CD14-positive monocyte (primary cell): ENCODE measurements at regions not wholly inside any gene's neighbourhood (a gene's known extent, or its start where the extent isn't known, plus 50 kb on each side); places are given as distances from the start of the nearest gene placed in this dataset.

Experiments used
- DNase-seq, 3 donors: peaks; one replicate each; pipeline ENCODE4 v3.0.0-alpha.2; 2011 to 2022
- H2AFZ ChIP-seq: 2 replicates; pipeline ENCODE4 v1.6.0; 2012; ENCODE audit warnings: mild to moderate bottlenecking, low read depth, low read length, inconsistent platforms; ENCODE audit not compliant: insufficient read depth, poor library complexity, severe bottlenecking
- H3K27ac ChIP-seq, 2 donors: 1 replicate in 1 of 2; 2 replicates in 1 of 2; pipeline ENCODE4 v1.5.1; 2012 to 2013; ENCODE audit warnings: low read length in 2 of 2, control low read depth in 1 of 2, inconsistent platforms in 1 of 2, low read depth in 1 of 2, mild to moderate bottlenecking in 1 of 2
- H3K27me3 ChIP-seq, 2 donors: one replicate each; pipeline versions ENCODE4 v1.6.0 to v1.6.1; 2011 to 2013; ENCODE audit warnings: low read length in 2 of 2; ENCODE audit not compliant: control insufficient read depth in 2 of 2, insufficient read depth in 2 of 2
- H3K36me3 ChIP-seq, 2 donors: replicated peaks in 1 of 2; 1 replicate in 1 of 2; 2 replicates in 1 of 2; pipeline versions ENCODE4 v1.5.1 to v1.6.1; 2012 to 2013; ENCODE audit warnings: low read length in 2 of 2, control low read depth in 1 of 2, inconsistent platforms in 1 of 2, mild to moderate bottlenecking in 1 of 2; ENCODE audit not compliant: insufficient read depth in 2 of 2, control insufficient read depth in 1 of 2
- H3K4me1 ChIP-seq, 2 donors: 1 replicate in 1 of 2; 2 replicates in 1 of 2; pipeline versions ENCODE4 v1.5.1 to v1.6.1; 2012 to 2013; ENCODE audit warnings: low read length in 2 of 2, control low read depth in 1 of 2, inconsistent platforms in 1 of 2, mild to moderate bottlenecking in 1 of 2, moderate library complexity in 1 of 2; ENCODE audit not compliant: insufficient read depth in 2 of 2, control insufficient read depth in 1 of 2
- H3K4me2 ChIP-seq: replicated peaks from 2 replicates; pipeline ENCODE3; 2012; ENCODE audit warnings: low read length, moderate library complexity, mild to moderate bottlenecking; ENCODE audit not compliant: poor library complexity, severe bottlenecking; ENCODE audit errors: extremely low read depth
- H3K4me3 ChIP-seq, 3 experiments: fragments of 200-600 bp in 1 of 3; sonication (generic) in 1 of 3; replicated peaks in 1 of 3; 1 replicate in 2 of 3; 2 replicates in 1 of 3; pipeline ENCODE4 v1.5.1; 2011 to 2013; ENCODE audit warnings: low read length in 3 of 3, mild to moderate bottlenecking in 3 of 3, control low read depth in 2 of 3, low read depth in 2 of 3, inconsistent platforms in 1 of 3, moderate library complexity in 1 of 3
- H3K79me2 ChIP-seq: 2 replicates; pipeline ENCODE4 v1.6.0; 2012; ENCODE audit warnings: mild to moderate bottlenecking, control low read depth, inconsistent platforms, low read length, moderate library complexity; ENCODE audit not compliant: insufficient read depth
- H3K9ac ChIP-seq: 2 replicates; pipeline ENCODE4 v1.6.0; 2017; ENCODE audit warnings: low read length, mild to moderate bottlenecking; ENCODE audit not compliant: insufficient read depth, poor library complexity, severe bottlenecking
- H3K9me3 ChIP-seq, 2 donors: replicated peaks in 1 of 2; 1 replicate in 1 of 2; 2 replicates in 1 of 2; pipeline versions ENCODE4 v1.5.1 to v1.6.1; 2012 to 2013; ENCODE audit warnings: low read length in 2 of 2, control low read depth in 1 of 2; ENCODE audit not compliant: control insufficient read depth in 1 of 2, insufficient read depth in 1 of 2
- H4K20me1 ChIP-seq: 2 replicates; pipeline ENCODE4 v1.6.0; 2012; ENCODE audit warnings: mild to moderate bottlenecking, low read length, control low read depth, moderate library complexity; ENCODE audit not compliant: insufficient read depth
- H3K27ac Mint-ChIP-seq, 7 donors: one replicate each; pipeline ENCODE4 v1.8.0; 2020; ENCODE audit warnings: mild to moderate bottlenecking in 7 of 7, mixed read lengths in 7 of 7, moderate library complexity in 6 of 7, inconsistent platforms in 2 of 7
- H3K27me3 Mint-ChIP-seq, 3 donors: one replicate each; pipeline ENCODE4 v1.8.0; 2021 to 2022; ENCODE audit warnings: low read depth in 3 of 3, mild to moderate bottlenecking in 3 of 3, mixed read lengths in 3 of 3, moderate library complexity in 3 of 3, inconsistent platforms in 1 of 3
- H3K36me3 Mint-ChIP-seq, 2 donors: one replicate each; pipeline ENCODE4 v1.8.0; 2020; ENCODE audit warnings: mixed read lengths in 2 of 2, inconsistent platforms in 1 of 2, mild to moderate bottlenecking in 1 of 2
- H3K4me1 Mint-ChIP-seq: one replicate; pipeline ENCODE4 v1.8.0; 2020; ENCODE audit warnings: mild to moderate bottlenecking, mixed read lengths
- H3K4me3 Mint-ChIP-seq, 2 donors: one replicate each; pipeline ENCODE4 v1.8.0; 2020; ENCODE audit warnings: mild to moderate bottlenecking in 2 of 2, mixed read lengths in 2 of 2, moderate library complexity in 1 of 2
- H3K9me3 Mint-ChIP-seq, 7 donors: one replicate each; pipeline ENCODE4 v1.8.0; 2020 to 2022; ENCODE audit warnings: mixed read lengths in 7 of 7, mild to moderate bottlenecking in 6 of 7, moderate library complexity in 6 of 7, inconsistent platforms in 2 of 7
- WGBS: methylation state at CpG from one replicate; pipeline ENCODE4 v1.1.5; 2013; ENCODE audit warnings: missing lambda C conversion rate; ENCODE audit not compliant: insufficient coverage; 5-methylcytosine and 5-hydroxymethylcytosine counted together
- intact Hi-C, 2 donors: fragments of 100-400 bp; cut with micrococcal nuclease; formaldehyde crosslinking; loops; one replicate each; pipeline versions ENCODE4 v1.15.0 to v1.15.1; 2023
- TF ChIP-seq, protein P1 (sequence below): fragments of 200-600 bp; IDR thresholded peaks from one replicate; pipeline ENCODE4 v1.8.0; 2022; ENCODE audit warnings: antibody characterized with exemption, mild to moderate bottlenecking

- peaks cover 0 to 4% (median 0%) of the 10 kb centered on the region in 7 donors for H3K9me3 Mint-ChIP-seq
- no peak overlapping the region for H2AFZ ChIP-seq
- H3K4me1 Mint-ChIP-seq: no peaks in the 10 kb centered on the region
- no CpG with 5 or more reads among the region's 2 CpGs for WGBS
- no peak overlapping the region for H3K27ac ChIP-seq
- H3K27ac Mint-ChIP-seq: no peak overlapping the region
- H3K4me1 ChIP-seq: no peaks in the 10 kb centered on the region
- intact Hi-C loops: no loop called here
- no peak overlapping the region for H3K4me2 ChIP-seq
- no peaks in the 10 kb centered on the region for H3K36me3 ChIP-seq
- no peak for DNase-seq
- no peak overlapping the region for H3K4me3 ChIP-seq
- no peaks in the 10 kb centered on the region for H3K27me3 Mint-ChIP-seq
- TF ChIP-seq, protein P1, sequence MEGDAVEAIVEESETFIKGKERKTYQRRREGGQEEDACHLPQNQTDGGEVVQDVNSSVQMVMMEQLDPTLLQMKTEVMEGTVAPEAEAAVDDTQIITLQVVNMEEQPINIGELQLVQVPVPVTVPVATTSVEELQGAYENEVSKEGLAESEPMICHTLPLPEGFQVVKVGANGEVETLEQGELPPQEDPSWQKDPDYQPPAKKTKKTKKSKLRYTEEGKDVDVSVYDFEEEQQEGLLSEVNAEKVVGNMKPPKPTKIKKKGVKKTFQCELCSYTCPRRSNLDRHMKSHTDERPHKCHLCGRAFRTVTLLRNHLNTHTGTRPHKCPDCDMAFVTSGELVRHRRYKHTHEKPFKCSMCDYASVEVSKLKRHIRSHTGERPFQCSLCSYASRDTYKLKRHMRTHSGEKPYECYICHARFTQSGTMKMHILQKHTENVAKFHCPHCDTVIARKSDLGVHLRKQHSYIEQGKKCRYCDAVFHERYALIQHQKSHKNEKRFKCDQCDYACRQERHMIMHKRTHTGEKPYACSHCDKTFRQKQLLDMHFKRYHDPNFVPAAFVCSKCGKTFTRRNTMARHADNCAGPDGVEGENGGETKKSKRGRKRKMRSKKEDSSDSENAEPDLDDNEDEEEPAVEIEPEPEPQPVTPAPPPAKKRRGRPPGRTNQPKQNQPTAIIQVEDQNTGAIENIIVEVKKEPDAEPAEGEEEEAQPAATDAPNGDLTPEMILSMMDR: no peak
- no peak overlapping the region for H3K4me3 Mint-ChIP-seq
- H4K20me1 ChIP-seq: no peaks in the 10 kb centered on the region
- H3K9ac ChIP-seq: no peak overlapping the region
- no peaks in the 10 kb centered on the region for H3K27me3 ChIP-seq
- no peaks in the 10 kb centered on the region for H3K36me3 Mint-ChIP-seq
- H3K79me2 ChIP-seq: no peaks in the 10 kb centered on the region
- H3K9me3 ChIP-seq: no peaks in the 10 kb centered on the region
Observed at GRCh38 chr16:65333283-65333682, 211.4 kb upstream of the CDH11 start.

DNA sequence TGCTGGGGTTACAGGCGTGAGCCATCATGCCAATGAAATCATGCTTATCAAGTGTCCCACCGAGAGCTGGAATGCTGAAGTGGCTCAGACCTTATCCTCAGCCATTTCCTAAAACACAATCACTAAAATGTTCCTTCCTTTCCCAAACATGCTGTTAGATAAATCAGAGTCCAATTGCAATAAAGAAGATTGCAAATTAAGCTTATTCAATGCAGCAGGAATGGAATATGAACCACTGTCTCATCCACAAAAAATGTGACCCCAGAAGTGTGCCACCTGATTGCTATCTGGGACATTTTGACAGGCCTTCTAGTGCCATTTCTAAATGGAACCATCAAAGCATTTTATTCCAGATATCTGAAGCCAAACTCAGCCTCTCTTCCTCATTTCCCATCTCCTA lies 205.5 kb upstream of the CDH11 start:
- H3K4me2 ChIP-seq: no peak overlapping the region
- WGBS: 60% methylated on average over 2 of the region's 2 CpGs
- H3K36me3 ChIP-seq: no peaks in the 10 kb centered on the region
- Mint-ChIP-seq H3K36me3 (no peaks in the 10 kb centered on the region), H3K4me1 (no peaks in the 10 kb centered on the region), H3K9me3 (peaks cover 0 to 4% (median 0%) of the 10 kb centered on the region in 7 donors), H3K27ac (no peak overlapping the region), H3K27me3 (no peaks in the 10 kb centered on the region), H3K4me3 (no peak overlapping the region)
- H3K9me3 ChIP-seq: no peaks in the 10 kb centered on the region
- no peak overlapping the region for H3K27ac ChIP-seq
- no peaks in the 10 kb centered on the region for H3K79me2 ChIP-seq
- no peak for DNase-seq
- TF ChIP-seq, protein P1: no peak
- H3K4me3 ChIP-seq: no peak overlapping the region
- H2AFZ ChIP-seq: no peak overlapping the region
- H3K4me1 ChIP-seq: no peaks in the 10 kb centered on the region
- intact Hi-C loops: no loop called here
- no peaks in the 10 kb centered on the region for H4K20me1 ChIP-seq
- no peak overlapping the region for H3K9ac ChIP-seq
- H3K27me3 ChIP-seq: no peaks in the 10 kb centered on the region
